H7 (cell line): ENCODE measurements at regions not wholly inside any gene's neighbourhood (a gene's known extent, or its start where the extent isn't known, plus 50 kb on each side); places are given as distances from the start of the nearest gene placed in this dataset.
"Not testable (repeated sequence)": the region's sequence is repeated elsewhere in the genome, so short reads cannot be mapped to it uniquely, and the experiment has no call there.

Experiments
- DNase-seq: peaks from one replicate; pipeline ENCODE4 v3.0.0; 2012
- H3K27me3 ChIP-seq: 2 replicates; pipeline ENCODE4 v1.6.0; 2011; ENCODE audit warnings: mild to moderate bottlenecking, low read length; ENCODE audit not compliant: control insufficient read depth, insufficient read depth
- H3K36me3 ChIP-seq: replicated peaks from 2 replicates; pipeline ENCODE4 v1.5.1; 2011; ENCODE audit warnings: low read length; ENCODE audit not compliant: control insufficient read depth, insufficient read depth
- H3K4me3 ChIP-seq: 2 replicates; pipeline ENCODE4 v1.5.1; 2011; ENCODE audit warnings: low read depth, mild to moderate bottlenecking, control low read depth, low read length, moderate library complexity; ENCODE audit not compliant: insufficient read depth

DNA sequence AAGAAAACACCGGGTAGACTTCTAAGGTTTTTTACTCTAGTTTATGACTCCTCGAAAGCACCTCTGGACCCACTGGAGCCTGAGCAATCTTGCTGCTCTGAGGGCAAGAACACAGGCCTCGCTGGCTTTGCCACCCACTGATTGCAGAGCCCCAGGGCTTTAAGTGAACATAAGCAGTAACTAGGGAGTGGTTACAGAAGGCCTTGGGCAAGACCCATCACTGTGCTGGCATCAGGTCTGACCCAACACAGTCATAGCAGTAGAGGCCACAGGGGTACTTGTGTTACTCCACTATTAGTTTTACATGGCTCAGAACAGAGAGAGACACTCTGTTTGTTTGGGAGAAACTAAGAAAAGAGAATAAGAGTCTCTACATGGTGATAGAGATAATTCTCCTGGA, 684.5 kb downstream of the FAM181B start:
- H3K4me3 ChIP-seq: no peak overlapping the region
- DNase-seq: no peak
- H3K36me3 ChIP-seq: no peaks in the 10 kb centered on the region
- no peaks in the 10 kb centered on the region for H3K27me3 ChIP-seq

DNA sequence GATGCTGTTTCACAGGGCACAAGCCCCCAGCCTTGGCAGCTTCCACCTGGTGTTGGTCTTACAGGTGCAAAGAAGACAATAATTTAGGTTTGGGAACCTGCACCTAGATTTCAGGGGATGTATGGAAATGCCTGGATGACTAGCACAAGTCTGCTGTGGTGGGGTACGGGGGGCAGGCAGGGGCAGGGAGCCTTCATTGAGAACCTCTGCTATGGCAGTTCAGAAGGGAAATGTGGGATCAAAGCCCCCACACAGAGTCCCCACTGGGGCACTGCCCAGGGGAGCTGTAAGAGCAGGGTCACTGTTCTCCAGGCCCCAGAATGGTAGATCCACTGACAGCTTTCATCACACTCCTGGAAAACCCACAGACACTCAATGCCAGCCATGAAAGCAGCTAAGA, 686.5 kb downstream of the FAM181B start:
- H3K27me3 ChIP-seq: no peaks in the 10 kb centered on the region
- H3K4me3 ChIP-seq: no peak overlapping the region
- no peak for DNase-seq
- no peaks in the 10 kb centered on the region for H3K36me3 ChIP-seq

DNA sequence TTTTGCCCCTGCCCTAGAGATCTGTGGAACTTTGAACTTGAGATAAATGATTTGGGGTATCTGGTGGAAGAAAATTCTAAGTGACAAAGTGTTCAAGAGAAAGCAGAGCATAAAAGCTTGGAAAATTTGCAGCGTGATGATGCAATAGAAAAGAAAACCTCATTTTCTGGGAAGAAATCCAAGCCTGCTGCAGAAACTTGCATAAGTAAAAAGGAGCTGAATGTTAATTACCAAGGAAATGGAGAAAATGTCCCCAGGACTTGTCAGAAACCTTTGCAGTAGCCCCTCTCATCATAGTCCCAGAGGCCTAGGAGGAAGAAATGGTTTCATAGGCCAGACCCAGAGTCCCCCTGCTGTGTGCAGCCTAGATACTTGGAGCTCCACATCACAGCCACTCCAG, 686.9 kb downstream of the FAM181B start:
- H3K27me3 ChIP-seq: no peaks in the 10 kb centered on the region

DNA sequence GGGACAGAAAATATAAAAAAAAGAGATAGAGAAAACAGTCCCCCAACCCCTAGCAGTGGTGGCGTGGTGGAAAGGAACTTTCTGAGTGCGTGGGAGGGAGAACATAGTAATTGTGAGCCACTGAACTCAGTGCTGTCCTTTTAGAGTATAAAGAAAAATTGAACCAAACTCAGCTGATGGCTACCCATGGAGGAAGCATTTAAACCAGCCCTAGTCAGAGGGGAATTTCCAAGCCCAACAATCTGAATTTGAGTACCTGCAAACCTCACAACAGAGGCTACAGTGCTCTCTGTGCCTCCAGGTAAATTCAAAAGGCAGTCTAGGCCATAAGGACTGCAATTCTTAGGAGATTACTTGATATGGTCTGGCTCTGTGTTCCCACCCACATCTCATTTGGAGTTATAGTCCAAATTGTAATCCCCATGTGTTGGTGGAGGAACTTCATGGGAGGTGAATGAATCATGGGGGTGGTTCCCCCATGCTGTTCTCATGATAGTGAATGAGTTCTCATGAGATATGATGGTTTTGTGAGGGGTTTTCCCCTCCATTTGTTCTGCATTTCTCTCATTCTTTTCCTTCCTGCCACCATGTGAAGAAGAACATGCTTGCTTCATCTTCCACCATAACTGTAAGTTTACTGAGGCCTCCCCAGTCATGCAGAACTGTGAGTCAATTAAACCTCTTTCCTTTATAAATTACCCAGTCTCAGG, 687.8 kb downstream of the FAM181B start:
- no peak for DNase-seq
- Histone ChIP-seq H3K36me3 (no peaks in the 10 kb centered on the region), H3K27me3 (no peaks in the 10 kb centered on the region), H3K4me3 (no peak overlapping the region)

More for the DNA sequence above, 686.9 kb downstream of the FAM181B start:
- no peaks in the 10 kb centered on the region for H3K36me3 ChIP-seq
- no peak for DNase-seq
- H3K4me3 ChIP-seq: no peak overlapping the region

DNA sequence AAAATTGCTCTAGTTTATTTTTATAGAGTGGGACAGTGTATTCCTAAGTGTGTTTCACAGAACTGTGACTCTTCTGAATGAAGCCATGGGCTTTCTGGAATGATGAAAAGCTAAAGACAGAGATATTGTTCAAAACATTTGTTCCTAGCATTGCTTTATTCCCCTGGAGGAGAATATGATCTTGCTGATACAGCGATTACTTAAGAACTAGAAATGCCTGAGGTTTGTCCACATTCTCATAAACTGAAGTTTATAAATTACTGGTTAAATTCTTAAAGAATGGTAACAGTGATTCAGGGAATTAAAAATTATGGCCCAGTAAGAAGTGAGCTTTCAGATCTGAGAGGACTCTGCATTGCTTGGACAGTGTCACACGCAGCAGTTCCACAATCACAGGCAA, 690.3 kb downstream of the FAM181B start:
- no peaks in the 10 kb centered on the region for H3K27me3 ChIP-seq
- no peak overlapping the region for H3K4me3 ChIP-seq
- DNase-seq: no peak
- H3K36me3 ChIP-seq: no peaks in the 10 kb centered on the region

DNA sequence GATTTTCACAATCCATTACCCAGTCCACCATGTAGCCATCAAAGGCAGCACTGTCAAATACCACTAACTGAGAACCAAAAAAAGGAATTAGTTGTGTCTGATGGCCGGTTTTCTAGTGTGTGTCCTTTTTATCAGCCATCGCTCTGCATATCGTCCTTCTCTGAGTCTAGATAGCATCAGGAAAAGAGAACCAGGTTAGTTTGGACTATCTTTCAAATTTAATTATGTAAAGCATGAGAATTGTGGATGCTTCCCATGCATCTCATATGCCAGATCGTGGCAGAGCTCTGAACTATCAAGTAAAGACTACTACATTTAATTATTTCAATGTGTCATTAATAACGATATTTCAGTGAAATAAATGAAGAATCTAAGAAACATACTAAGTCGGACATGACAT, 691.9 kb downstream of the FAM181B start:
- no peaks in the 10 kb centered on the region for H3K36me3 ChIP-seq
- DNase-seq: no peak
- H3K27me3 ChIP-seq: no peaks in the 10 kb centered on the region
- H3K4me3 ChIP-seq: no peak overlapping the region

- no peak overlapping the region for H3K4me3 ChIP-seq
- H3K36me3 ChIP-seq: no peaks in the 10 kb centered on the region
- no peak for DNase-seq
- no peaks in the 10 kb centered on the region for H3K27me3 ChIP-seq
Observed at GRCh38 chr11:82038154-82038553, 695.5 kb downstream of the FAM181B start.

DNA sequence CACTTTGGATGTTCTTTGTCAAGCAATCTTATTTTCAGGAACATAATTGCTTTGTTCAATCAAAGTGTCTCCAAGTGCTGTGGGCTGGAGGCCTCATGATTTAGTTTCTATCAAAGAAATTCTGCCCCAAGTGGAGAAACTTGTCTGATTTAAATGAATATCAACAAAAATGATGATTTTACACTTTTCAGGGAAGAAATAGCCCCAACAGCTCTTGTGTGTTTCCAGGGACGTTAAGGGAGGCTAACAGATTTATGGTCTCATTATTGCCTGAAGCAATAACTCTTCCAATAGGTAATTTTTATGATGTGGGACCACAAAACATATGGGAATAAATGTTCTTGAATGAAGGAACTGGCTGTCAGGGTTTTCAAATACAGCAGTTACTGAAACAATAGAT, 699.1 kb downstream of the FAM181B start:
- no peaks in the 10 kb centered on the region for H3K27me3 ChIP-seq
- H3K4me3 ChIP-seq: no peak overlapping the region
- H3K36me3 ChIP-seq: no peaks in the 10 kb centered on the region
- no peak for DNase-seq

GRCh38 chr11:82027335-82027734, 706.3 kb downstream of the FAM181B start:
- H3K36me3 ChIP-seq, H3K27me3 ChIP-seq, DNase-seq: not testable (repeated sequence)
- H3K4me3 ChIP-seq: peak overlapping the region; percentile 42; the same call in 1 of the 2 replicates

GRCh38 chr11:82024760-82025159, 708.9 kb downstream of the FAM181B start:
- no peaks in the 10 kb centered on the region for H3K36me3 ChIP-seq
- no peaks in the 10 kb centered on the region for H3K27me3 ChIP-seq
- no peak for DNase-seq
- H3K4me3 ChIP-seq: no peak overlapping the region

DNA sequence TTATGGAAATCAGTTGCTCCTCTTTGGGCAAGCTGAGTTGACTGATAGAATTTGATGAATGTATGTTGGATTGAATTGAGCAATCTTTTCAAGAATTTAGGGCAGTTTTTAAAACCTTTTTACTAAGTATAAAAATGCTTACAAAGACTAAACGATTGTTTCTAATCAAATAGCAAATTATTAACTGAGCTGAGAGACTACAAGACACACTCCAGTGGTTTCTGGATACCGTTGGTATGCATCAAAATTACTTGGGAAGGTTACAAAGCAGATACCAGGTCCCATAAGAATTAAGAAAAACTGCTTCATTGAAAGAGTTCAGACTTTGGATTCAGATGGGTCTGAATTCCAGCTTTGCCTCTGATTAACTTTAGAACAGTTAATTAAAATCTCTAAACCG, 721.4 kb downstream of the FAM181B start:
- no peak for DNase-seq
- Histone ChIP-seq H3K27me3 (no peaks in the 10 kb centered on the region), H3K4me3 (no peak overlapping the region), H3K36me3 (no peaks in the 10 kb centered on the region)

GRCh38 chr11:82009133-82009532, 724.5 kb downstream of the FAM181B start:
- H3K36me3 ChIP-seq: no peaks in the 10 kb centered on the region
- DNase-seq: no peak

DNA sequence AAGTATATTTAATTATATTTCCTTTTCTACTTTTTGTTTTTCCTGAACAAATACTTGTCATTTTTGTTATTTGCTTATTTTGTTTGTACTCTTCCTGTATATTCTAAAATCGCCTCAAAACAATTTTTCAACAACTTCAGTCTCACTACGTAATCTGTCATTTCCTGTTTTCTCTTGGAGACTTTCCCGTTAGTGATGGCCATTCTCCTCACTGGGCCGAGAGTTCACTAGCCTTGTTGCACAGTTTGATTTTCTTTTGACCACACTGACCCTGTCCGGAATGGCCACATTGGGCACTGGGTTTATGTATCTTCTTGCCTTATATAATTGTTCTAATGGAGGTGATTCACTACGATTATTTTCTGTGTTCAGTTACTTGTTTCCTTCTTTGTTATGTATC, 726.1 kb downstream of the FAM181B start:
- no peak for DNase-seq
- no peaks in the 10 kb centered on the region for H3K27me3 ChIP-seq

More at GRCh38 chr11:82009133-82009532, 724.5 kb downstream of the FAM181B start:
- Histone ChIP-seq H3K27me3 (no peaks in the 10 kb centered on the region), H3K4me3 (no peak overlapping the region)

DNA sequence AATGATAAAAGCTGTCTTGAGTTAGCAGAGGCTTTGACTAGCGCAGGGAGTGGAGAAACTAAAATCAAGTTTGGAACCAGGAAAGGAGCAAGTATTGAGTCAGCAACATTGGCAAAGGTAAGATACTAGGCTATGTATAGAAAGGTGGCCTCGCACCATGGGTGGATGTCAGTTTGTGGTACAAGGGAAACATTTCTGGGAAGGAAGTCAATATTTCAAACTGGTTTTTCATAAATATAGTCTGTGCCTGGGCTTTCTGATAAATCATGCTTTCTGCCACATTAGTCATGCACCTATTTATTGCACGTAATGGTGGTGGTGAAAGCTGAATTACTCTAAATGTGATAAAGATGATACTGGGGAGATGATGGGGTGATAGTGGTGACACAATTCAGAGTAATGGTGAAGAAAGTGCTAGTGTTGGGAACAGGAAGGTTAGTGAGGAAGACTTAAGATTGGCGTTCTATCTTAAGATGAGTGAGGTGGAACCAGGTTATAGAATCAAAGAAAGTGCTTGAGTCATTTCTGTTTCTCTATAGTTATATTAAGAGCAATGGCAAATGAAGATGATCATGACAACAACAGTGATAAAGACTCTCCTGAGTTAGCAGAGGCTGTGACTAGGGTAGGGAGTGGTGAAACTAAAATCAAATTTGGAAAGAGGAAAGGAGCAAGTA, 729.0 kb downstream of the FAM181B start:
- Histone ChIP-seq H3K4me3 (no peak overlapping the region), H3K36me3 (no peaks in the 10 kb centered on the region), H3K27me3 (no peaks in the 10 kb centered on the region)
- DNase-seq: no peak

More for the DNA sequence above, 726.1 kb downstream of the FAM181B start:
- H3K4me3 ChIP-seq: no peak overlapping the region
- H3K36me3 ChIP-seq: no peaks in the 10 kb centered on the region

DNA sequence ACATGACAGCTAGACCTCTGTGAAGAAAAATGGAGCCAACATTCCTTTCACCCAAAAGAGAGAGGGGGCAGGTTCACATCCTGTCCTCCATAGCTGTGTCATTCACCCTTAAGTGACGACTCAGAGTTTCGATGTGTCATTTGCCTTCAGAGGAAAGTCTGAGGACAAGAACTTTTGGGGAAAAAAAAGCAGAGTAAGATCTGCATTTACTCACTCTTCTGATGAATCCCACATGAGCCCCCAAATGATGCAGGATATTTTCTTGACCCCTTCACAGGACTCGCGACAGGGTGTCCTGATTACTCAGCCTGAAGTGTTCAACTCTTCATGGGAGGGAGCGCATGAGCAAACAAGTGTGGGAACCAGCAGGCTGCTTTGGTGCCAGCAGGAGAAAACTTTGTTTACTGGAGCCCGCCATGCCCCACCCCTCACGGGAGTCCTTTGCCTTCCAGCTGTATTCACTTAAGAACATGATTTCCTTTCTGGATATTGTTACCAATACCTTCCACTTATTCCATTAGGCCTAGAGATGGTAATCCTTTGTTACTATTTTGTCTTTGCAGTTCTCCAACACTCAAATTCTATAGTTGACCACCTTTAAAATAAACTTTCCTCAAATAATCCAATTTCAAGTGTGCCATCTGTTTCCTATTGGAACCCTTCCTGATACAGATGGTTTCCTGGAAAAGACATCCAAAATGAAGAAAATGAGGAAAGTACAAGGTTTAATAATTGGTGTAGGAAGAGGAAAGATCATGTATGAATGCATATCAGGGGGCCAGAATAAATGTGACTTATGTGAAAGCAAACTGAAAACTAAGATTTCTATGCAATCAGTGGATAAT, 729.8 kb downstream of the FAM181B start:
- no peak overlapping the region for H3K4me3 ChIP-seq
- no peak for DNase-seq
- no peaks in the 10 kb centered on the region for H3K27me3 ChIP-seq
- no peaks in the 10 kb centered on the region for H3K36me3 ChIP-seq
